GM12874 (cell line): ENCODE measurements at regions not wholly inside any gene's neighbourhood (a gene's known extent, or its start where the extent isn't known, plus 50 kb on each side); places are given as distances from the start of the nearest gene placed in this dataset.

Experiments used
- TF ChIP-seq, protein P1 (sequence below): IDR thresholded peaks from 2 replicates; pipeline ENCODE4 v1.5.1; 2011; ENCODE audit warnings: low read depth, mild to moderate bottlenecking, control low read depth, low read length, moderate library complexity; ENCODE audit not compliant: insufficient read depth

- TF ChIP-seq, protein P1, sequence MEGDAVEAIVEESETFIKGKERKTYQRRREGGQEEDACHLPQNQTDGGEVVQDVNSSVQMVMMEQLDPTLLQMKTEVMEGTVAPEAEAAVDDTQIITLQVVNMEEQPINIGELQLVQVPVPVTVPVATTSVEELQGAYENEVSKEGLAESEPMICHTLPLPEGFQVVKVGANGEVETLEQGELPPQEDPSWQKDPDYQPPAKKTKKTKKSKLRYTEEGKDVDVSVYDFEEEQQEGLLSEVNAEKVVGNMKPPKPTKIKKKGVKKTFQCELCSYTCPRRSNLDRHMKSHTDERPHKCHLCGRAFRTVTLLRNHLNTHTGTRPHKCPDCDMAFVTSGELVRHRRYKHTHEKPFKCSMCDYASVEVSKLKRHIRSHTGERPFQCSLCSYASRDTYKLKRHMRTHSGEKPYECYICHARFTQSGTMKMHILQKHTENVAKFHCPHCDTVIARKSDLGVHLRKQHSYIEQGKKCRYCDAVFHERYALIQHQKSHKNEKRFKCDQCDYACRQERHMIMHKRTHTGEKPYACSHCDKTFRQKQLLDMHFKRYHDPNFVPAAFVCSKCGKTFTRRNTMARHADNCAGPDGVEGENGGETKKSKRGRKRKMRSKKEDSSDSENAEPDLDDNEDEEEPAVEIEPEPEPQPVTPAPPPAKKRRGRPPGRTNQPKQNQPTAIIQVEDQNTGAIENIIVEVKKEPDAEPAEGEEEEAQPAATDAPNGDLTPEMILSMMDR: no peak
Measured at GRCh38 chr21:35982717-35983116, 77.6 kb downstream of the SETD4 start.

DNA sequence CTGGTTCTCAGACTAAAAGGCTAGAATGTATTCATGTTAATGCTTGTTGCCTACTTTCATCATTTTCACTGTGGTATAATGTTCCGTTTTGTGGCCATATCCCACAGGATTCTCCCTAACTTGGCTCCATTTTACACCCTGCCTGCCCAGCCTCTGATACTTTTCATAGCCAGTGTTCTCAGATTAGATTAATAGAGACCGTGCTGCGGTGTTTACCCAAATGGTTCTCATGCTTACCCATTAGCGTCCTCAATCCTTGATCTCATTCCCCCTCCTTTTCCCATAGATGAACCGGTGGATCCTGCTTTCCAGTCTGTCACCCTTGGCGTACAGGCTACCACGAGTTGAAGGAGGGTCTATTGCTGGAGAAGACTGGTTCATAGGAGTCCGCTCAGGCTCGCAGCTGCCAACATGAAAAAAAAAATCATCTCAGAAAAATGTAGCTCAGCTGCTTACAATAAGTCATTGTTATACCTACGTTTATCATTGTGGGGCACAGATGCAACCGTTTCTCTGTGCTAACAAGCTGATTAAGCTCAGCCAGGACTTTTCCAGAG, 78.7 kb downstream of the SETD4 start:
- TF ChIP-seq, protein P1: no peak

DNA sequence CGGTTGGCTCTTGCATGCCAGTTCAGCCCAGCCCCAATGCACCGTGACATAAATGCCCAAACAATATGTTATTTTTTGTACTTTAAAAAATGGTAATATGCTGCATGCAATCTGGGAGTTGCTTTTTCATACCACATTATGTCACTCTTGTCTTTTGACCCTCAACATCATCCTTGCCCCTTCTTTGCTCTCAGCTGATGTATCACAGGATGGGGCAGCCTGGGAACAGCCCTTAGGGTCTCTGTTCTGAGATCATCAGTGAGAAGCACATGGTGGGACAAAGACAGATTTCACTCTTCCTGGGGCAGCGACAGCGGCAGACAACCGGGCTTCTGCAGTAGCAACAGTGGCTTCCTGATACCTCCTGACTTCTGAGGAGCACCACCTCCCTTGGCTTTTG, 79.5 kb downstream of the SETD4 start:
- TF ChIP-seq, protein P1: no peak

DNA sequence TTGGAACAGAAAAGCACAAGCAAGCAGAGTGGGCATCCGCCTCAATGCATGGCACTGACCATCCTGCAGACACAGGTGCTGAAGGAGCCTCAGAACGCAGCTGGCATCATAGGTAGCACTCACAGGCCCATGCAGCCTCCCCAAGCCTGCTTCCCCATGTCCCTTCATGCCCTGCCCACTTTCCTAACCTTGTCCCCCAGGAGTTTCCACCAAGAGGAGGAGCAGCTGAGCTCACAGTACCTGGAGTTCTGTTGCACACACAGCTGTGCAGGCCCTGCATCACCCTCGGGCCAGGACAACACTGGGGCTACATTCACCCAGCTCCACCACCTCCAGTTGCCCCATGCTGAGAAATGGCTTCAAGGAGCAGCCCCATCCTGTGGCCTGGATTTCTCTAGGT, 83.4 kb downstream of the SETD4 start:
- TF ChIP-seq, protein P1: no peak

- TF ChIP-seq, protein P1: no peak
Measured at GRCh38 chr21:35976481-35976880, 83.8 kb downstream of the SETD4 start.

GRCh38 chr21:35974775-35975174, 85.6 kb downstream of the SETD4 start:
- TF ChIP-seq, protein P1: no peak

DNA sequence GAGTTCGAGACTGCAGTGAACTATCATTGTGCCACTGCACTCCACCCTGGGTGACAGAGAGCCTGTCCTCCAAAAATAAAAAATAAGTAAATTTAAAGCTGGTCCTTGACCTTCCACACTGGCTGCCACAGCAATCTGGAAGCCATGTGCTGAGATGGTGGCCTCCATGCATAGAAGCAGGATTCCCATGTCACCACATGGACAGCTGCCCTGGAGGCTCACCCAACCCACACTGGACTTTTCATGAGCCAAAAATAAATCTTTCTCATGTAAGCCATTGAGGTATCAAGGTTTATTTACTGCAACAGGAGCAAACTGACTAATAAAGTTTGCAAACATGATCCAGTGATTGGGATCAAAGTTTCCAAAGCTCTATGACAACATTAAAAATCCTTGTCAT, 88.5 kb downstream of the SETD4 start:
- TF ChIP-seq, protein P1: no peak
